ENCODE measurements at regions not wholly inside any gene's neighbourhood (a gene's known extent, or its start where the extent isn't known, plus 50 kb on each side); places are given as distances from the start of the nearest gene placed in this dataset.
"Not testable (repeated sequence)": the region's sequence is repeated elsewhere in the genome, so short reads cannot be mapped to it uniquely, and the experiment has no call there.

DNA sequence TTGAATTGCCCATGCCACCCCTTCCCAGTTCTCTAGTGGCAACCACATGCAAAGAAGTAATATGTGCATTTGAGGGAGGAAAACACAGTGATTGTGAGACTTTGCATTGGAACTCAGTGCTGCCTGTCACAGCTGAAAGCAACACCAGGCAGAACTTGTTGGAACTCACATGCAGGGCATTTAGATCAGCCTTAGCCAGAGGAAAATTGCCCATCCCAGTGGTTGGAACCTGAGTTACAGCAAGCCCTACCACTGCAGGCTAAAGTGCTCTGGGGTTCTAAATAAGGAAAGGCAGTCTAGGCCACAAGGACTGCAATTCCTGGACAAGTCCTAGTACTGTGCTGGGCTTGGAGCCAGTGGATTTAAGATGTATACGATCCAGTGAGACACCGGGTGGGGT, 245.3 kb upstream of the UFL1 start:
- DNase-seq, result no peak

GRCh38 chr6:96276856-96277255, 244.8 kb upstream of the UFL1 start:
- no peak for DNase-seq

DNA sequence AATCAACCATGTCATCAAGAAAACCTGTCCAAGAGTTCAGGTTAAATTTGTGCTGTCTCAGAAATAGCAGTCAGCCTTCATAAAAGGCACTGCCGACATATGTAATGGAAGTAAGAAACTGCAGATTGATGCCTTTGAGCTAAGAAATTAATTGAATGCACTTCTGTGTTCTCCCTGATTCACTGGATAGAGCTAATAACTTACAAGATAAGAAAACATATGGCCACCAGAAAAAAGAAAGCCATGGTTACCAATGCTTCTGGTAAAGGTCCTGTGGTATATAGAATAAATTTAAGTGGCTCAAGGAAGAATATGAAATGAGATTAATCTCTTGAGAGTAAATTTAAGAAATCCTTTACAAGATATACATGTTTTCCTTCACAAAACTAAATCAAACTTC, 242.5 kb upstream of the UFL1 start:
- DNase-seq, result no peak

- no peak for DNase-seq
Observed at GRCh38 chr6:96286503-96286902, 235.1 kb upstream of the UFL1 start.

- no peak for DNase-seq
Observed at GRCh38 chr6:96299525-96299924, 222.1 kb upstream of the UFL1 start.

DNA sequence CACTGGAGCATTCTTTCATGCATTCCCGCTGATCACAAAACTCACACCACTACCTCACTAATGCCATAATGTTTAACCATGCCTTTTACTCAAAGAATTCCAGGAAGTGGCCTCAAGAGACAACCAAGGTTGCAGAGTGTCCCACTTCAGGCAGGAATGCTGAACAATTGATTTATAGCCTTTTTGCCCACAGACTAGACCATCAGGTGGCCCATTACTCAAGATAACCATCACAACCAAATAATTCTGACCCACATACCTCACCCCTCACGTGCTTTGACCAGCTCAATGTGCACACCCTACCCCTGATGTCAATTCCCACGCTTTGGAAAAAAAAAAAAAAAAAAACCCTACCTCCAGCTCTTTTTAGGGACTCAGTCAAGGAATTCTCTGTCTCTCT, 220.6 kb upstream of the UFL1 start:
- no peak for DNase-seq

DNA sequence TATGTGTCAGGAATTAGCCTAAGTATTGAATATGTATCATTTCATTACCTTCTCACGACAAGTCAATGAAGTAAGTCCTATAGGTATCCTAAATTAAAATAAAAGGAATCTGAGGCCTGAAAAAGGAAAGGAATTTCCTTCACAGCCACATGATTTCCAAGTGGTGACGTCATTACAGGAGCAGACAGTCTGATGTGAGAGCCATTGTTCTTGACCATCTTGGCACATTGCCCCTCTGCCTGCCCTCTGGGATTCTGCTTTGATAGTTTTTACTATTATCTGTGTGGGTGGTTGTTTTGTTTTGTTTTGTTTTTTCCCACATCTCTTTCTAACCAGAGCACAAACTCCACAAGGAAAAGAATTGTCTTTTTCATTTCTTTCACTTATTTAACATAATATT, 219.8 kb upstream of the UFL1 start:
- DNase-seq, result no peak

DNA sequence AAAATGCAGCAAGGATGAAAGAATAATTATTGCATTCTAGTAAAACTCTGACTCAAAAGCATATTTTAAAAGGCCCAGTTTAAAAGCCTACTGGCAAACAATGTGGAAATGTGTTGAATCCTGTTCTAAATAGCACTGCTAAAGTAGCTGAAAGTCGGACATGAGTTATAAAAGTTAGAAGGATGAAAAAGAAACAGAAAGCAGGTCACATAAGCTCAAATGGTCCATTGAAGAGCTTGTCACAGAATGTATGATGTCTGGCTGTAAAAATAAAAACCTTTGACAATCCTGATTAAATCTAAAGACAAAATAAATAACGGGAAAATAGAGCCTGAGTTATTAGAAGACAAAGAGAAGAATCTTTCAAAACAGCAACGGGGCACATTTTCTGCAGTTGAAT, 218.6 kb upstream of the UFL1 start:
- no peak for DNase-seq

DNA sequence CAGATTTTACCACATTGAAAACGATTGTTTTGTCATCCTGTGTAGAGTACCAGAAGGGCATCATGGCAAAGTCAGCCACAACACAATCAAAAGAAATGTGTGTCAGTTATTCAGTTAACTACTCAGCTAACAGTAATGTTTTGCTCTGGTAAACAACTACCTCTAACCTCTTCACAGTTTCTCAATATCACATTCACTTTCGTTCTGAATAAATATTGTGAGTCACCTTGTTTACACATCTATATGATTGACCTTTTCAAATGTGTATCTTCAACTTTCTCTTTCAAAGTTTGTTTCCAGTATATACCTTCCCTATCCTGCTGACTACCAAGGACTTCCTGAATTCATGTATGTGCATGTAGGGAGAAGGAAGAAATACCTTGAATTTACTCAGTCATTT, 216.6 kb upstream of the UFL1 start:
- DNase-seq, result no peak

DNA sequence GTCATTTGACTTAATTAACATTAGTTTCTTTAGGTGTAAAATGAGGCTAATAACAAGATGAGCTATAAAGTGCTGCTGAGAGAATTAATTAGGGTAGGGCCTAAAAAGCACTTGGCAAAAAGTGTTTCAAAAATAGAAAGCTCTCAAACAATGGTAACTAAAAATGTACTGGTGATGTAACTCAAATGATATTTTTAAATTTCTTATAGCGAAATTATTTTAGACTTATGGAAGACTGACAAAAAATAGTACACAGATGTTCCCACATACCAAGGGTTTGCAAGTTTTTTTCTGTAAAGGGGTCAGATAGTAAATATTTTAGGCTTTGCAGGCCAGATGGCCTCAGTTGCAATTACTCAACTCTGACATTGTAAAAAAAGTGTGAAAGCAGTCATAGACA, 190.7 kb upstream of the UFL1 start:
- no peak for DNase-seq

DNA sequence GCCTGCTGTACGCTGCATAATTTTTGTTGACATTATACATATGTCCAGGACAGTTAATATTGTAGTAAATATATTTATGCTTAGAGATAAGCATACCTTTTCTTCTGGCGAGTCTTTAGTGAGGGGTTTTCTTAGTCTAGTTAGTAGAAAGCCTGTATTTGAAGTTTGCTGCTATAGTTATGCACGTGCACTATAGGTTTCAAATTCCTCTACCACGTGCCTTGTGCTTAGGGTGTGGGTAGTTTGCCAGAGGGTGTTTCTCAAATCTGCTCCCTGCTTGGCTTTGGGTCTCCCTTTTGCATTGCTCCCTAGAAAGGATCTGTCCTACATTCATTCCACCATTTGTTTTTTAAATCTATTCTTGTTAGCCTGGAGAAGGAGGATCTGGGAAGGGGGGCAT, 181.4 kb upstream of the UFL1 start:
- no peak for DNase-seq

DNA sequence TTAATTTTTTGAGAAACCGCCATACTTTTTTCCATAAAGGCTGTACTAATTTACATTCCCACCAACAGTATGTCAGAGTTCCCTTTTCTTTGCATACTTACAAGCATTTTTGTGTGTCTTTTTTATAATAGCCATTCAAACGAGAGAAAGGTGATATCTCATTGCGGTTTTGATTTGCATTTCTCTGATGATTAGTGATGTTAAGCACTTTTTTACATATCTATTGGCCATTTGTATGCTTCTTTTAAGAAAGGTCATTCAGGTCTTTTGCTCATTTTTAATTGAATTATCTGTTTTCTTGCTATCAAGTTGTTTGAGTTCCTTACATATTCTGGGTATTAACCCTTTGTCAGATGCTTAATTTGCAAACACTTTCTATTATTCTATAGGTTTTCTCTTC, 176.1 kb upstream of the UFL1 start:
- DNase-seq, result no peak

- no peak for DNase-seq
Observed at GRCh38 chr6:96381246-96381645, 140.4 kb upstream of the UFL1 start.

GRCh38 chr6:96391776-96392360, 129.7 kb upstream of the UFL1 start:
- no peak for DNase-seq

DNA sequence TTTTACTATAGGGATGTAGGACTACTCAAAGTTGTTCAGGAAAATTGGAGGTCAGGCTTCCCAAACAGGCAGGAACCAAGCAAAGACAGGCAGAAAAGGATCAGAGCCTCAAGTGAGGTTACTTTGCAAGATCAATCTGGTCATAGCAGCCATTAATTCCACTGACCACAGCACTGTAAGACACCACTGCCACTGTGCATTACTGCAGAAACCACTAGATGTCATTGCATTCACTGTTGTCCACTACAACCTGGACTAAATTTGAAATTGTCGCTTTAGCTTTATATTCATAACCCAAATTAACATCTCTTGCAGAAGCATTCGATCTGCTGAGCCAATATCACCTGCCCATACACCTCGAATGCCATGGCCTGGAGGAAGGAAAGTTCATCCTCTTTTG, 126.9 kb upstream of the UFL1 start:
- DNase-seq, result no peak

GRCh38 chr6:96410467-96410866, 111.1 kb upstream of the UFL1 start:
- no peak for DNase-seq

GRCh38 chr6:96420294-96420693, 101.3 kb upstream of the UFL1 start:
- DNase-seq, result no peak

DNA sequence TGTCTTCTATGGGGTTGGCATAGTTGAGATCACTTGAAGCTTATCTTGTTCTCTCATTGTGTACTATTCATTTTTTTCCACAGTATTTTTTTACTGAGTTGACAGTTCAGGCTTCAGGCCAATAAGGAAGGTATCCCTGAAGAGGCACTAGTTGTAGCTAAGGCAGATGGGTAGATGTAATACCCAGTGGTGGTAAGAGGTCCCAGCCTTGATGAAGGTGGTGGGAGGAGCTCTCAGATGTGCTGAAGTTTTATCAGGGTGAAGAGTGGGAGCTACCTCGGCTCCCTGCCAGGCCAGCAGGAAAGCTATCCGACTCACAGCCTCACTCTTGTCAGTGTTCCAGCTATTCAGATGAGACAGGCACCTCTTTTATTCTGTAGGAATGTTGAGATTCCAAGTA, 87.7 kb upstream of the UFL1 start:
- DNase-seq, result no peak

DNA sequence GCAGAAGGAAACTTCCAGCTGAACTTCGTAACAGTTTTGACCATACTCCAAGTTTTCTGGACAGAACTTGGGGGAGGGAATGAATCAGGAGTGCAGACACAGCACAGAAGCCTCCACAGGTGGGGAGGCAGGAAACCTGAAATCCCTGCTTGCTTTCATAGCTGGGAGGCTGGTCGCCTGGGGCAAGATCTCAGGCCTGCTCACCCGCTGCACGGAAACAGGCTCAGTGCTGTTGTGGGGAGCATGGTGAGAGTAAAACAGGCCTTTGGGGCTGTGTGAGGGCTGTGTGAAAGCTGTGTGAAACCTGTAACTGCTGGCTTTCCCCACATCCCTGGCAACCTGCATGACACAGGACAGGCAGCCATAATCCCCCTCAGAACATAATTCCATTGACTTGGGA, 85.2 kb upstream of the UFL1 start:
- DNase-seq, result no peak

GRCh38 chr6:96437228-96437627, 84.4 kb upstream of the UFL1 start:
- DNase-seq, result not testable (repeated sequence)

DNA sequence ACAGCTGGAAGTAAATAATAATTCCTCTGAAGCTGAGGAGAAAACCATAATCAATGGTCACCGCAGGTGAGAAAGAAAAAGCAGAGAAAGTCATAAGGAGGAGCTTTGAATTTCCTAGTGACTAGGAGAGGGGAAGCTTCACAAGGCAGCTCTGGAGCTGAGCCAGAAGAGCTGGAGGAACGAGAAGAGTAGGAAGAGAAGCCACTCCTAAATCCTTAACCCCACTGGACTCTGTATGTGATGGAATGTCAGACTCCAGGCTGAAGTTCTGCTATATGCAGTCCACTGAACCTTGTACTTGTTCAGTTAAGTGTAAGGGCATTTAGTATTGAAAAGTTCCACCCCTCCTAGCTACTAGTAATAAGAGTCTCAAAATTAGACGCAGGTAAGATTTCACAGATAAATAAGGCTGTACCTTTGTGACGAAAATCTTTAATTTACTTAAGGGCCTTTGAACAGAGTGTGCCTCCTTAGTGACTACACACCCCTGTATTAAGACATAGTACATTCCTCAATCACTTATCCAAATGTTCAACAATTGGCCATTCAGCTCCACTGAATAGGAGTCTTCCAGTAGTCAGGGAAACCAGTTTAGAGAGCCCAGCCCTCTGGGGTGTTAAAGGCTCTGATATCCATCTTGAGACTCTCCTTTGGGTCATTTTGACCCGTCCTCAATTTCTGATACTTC, 71.4 kb upstream of the UFL1 start:
- no peak for DNase-seq

DNA sequence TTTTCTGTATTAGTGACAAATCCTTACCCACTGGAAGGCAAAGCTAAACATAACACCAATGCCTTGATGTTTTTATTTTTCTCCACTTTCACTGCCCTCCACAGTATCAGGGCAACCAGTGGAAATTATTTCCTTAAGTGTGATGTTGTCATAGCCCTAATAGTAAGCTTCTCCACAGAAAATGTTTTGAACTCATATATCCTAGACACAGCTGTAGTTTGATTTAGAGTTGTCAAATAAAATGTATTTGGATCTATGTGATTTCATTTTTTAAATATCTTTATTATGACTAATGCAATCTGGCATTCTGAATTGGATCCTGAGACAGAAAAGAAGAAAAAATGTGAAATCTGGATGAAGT, 70.9 kb upstream of the UFL1 start:
- DNase-seq, result no peak

DNA sequence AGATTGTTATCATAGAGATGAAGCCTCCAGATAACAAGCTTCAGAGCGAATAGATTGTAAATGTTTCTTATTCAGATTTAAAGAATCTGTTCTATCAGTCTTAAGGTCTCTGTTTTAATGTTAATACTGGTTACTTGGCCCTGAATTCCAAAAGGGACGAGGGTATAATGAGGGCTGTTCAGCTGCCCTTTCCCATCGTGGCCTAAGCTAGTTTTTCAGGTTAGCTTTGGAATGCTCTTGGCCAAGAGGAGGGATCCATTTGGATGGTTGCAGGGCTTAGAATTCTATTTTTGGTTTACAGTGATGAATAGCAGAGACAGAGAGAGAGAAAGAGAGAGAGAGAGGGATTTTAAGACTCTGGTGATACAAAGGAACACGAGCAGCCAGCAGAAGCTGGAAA, 62.8 kb upstream of the UFL1 start:
- no peak for DNase-seq

DNA sequence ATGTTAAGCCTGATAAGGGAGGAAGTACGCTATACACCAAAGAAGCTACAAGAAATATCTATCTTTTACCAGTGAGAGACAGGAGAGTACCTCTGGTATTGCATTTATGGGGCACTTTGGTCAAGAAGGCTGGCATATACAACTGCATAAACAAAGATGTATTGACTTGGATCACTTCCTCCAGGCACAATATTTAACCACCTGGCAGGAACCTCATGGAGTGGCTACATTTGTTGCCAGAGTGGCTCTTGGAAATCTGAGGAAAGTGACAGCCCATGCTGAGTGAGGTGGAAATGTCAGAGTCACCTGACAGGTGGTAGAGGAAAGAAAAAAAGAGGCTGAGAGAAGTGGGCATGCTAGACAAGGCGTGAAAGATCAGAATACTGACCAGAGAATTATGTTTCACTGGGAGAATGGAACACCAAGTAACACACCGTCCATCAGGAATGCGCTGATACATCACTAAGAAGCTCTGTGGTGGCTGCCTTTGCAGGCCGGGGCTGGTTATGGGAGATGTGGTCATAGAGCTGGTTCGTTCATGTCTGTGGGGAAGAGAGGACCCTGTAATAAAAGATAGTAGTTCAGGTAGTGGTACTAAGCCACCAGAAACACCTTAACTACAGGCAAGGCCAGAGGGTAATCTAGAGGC, 61.4 kb upstream of the UFL1 start:
- DNase-seq, result no peak

DNA sequence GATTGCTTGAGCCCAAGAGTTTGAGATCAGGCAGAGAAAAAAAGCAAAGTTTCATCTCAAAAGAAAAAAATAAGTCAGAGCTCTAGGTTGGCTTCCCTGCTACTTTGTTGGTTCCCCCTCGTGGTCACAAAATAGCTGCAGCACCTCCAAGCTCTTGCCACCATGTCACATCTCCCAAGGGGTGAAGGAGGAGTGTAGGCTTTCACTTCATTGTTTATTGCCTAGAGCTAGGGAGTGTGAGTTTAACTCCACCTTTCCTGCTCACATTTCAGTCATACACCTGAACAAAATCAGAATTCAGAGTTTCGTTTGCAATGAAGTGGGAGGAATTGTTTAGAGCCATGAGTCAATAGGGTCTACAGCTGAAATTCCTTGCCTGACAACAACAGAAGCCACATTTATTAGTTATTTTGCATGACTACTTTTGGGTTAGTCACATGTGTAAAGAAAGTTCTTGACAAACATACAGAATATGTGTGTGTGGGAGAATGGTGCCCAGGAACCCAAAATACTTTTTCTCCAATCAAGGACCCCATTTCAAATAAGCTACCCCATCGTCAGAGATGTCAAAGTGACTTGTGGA, 56.2 kb upstream of the UFL1 start:
- DNase-seq, result no peak

All from CD4-positive, alpha-beta T cell treated with Interleukin-17A for 1 hour (primary cell).